ENCODE measurements at regions not wholly inside any gene's neighbourhood (a gene's known extent, or its start where the extent isn't known, plus 50 kb on each side); places are given as distances from the start of the nearest gene placed in this dataset.

DNA sequence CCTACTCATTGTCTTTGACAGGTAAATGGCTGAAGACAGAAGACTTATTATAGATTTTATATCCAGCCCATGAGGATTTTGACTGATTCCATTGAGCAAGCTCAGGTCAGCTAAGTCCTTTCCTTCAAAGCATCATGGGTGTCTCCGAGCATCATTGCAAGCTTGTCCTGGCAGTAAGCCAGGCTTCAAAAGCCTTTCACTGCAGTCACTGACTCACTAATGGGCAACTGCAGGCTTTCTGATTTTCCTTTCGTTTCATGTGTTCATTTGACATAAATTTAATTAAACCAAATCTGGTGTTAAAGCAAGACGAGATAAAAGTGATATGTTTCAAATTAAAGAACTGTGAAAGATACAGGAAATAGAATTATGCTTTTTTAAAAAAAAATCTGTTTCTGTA is 426.2 kb downstream of the ANXA1 start:
- TF ChIP-seq, protein P1, sequence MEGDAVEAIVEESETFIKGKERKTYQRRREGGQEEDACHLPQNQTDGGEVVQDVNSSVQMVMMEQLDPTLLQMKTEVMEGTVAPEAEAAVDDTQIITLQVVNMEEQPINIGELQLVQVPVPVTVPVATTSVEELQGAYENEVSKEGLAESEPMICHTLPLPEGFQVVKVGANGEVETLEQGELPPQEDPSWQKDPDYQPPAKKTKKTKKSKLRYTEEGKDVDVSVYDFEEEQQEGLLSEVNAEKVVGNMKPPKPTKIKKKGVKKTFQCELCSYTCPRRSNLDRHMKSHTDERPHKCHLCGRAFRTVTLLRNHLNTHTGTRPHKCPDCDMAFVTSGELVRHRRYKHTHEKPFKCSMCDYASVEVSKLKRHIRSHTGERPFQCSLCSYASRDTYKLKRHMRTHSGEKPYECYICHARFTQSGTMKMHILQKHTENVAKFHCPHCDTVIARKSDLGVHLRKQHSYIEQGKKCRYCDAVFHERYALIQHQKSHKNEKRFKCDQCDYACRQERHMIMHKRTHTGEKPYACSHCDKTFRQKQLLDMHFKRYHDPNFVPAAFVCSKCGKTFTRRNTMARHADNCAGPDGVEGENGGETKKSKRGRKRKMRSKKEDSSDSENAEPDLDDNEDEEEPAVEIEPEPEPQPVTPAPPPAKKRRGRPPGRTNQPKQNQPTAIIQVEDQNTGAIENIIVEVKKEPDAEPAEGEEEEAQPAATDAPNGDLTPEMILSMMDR (IDR thresholded peaks at IDR 0.05): no peak
- TF ChIP-seq POLR2A (IDR thresholded peaks at IDR 0.05): no peak

Data from heart left ventricle (tissue), 13 donors.